HG02759 (cell line): ENCODE measurements at regions not wholly inside any gene's neighbourhood (a gene's known extent, or its start where the extent isn't known, plus 50 kb on each side); places are given as distances from the start of the nearest gene placed in this dataset.
"Not testable (repeated sequence)": the region's sequence is repeated elsewhere in the genome, so short reads cannot be mapped to it uniquely, and the experiment has no call there.

Experiments used
- ATAC-seq: cut with Tn5 transposase; IDR thresholded peaks from one replicate; pipeline ENCODE4 v1.9.1; 2021; ENCODE audit warnings: mild to moderate bottlenecking, moderate library complexity; ENCODE audit not compliant: unreplicated experiment

GRCh38 chr7:81887098-81888090, 117.5 kb upstream of the HGF start:
- peak; percentile 28 for ATAC-seq

DNA sequence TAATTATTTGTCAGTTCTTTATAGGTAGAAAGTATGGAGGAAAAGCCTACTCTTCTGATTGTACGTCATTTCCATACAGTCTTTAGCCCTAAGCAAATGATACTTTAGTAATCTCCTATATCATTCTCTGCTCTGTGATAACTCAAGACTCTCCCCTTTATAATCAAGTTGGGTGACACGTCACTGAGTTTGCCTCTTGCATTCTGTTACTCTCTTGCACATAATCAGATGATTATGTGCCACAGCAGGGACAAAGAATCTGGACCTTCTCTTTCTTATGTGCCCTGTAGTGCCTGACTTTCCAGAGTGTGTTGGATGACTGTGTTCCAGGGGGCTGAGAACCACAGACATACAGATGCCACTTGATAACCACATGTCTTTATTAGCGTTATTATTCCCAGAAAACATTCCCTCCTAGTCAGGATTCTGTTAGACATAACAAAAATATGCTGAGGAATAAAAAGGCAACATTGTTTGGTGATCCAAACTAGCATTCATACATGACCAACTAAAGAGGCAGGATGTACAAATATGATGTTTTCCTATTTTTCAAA, 116.4 kb upstream of the HGF start:
- no peak for ATAC-seq

DNA sequence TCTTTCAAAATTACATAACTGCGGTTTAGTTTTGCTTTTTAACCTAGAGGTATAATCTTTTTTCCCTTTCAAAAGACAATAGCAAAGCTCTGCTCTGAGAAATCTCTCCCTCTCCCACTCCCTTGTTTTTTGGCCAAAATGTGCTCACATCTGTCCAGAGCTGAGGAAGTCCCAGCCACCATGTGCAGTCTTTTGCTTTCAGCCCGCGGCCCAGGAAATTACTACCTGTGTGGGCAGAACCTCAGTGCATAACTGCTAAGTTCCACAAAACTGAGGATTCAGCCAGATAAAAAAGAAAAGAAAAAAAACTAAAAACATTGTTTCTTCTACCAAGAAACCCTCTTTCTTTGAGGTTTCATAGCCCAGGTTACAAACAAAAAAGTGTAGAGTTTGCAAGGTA, 115.0 kb upstream of the HGF start:
- ATAC-seq, result no peak

DNA sequence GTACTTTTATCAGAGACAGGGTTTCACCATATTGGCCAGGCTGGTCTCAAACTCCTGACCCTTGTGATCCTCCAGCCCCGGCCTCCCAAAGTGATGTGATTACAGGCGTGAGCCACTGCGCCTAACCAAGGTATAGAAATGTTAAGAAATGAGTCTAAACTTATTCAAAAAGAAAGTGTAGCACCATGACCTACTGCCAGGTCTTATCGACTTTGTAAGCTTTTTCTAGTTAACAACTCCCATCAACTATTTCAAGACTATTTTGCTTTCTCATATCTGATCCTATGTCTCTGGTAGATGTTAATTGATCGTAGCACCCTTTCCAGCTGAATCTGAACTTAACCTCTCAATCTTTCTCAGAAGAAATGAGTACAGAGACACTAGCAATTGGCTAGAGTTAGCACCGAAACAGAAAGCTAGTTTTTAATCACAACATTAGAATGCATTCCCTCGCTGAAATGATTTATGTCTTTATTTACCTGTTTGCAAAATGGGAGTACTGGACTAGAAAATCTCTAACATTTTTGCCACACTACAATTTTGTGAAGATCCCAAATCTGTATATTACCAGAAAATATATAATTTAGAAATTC, 114.0 kb upstream of the HGF start:
- peak; percentile 38 for ATAC-seq

DNA sequence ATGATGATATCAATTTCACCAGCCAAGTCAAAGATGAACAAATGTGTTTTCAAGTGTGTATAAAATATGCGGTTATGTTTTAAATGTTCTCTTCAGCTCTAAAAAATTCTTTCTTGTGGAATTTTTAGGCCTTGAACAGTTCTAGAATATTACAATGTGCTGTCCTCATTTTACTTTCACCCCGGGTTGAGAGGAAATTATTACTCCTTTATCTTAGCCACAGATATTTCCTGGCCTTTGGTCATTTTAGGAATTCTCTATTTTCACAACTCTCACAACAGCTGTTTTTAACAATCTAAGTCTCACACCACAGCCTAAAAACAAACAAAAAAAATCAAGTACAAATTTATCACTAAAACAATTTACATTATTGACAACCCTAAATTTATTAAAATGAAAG, 112.2 kb upstream of the HGF start:
- no peak for ATAC-seq

GRCh38 chr7:81877890-81878289, 108.0 kb upstream of the HGF start:
- ATAC-seq, result no peak

DNA sequence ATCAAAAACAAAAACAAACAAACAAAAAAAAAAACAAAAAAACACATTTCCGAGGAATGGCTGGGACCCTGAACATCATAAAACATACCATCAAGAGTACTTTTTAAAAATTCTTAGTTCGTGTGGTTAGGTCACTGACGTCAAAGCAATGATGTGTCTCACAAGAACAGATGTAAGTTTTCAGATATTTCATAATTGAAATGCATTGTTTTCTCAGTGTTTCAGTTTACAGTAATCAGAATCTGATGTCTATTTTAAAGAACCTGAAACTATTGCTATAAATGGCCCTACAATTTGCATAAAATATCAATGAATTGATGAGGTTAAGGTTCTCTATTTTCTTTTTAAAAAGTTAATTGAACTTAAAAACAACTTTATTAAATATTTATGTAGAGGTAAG, 103.7 kb upstream of the HGF start:
- ATAC-seq, result no peak

DNA sequence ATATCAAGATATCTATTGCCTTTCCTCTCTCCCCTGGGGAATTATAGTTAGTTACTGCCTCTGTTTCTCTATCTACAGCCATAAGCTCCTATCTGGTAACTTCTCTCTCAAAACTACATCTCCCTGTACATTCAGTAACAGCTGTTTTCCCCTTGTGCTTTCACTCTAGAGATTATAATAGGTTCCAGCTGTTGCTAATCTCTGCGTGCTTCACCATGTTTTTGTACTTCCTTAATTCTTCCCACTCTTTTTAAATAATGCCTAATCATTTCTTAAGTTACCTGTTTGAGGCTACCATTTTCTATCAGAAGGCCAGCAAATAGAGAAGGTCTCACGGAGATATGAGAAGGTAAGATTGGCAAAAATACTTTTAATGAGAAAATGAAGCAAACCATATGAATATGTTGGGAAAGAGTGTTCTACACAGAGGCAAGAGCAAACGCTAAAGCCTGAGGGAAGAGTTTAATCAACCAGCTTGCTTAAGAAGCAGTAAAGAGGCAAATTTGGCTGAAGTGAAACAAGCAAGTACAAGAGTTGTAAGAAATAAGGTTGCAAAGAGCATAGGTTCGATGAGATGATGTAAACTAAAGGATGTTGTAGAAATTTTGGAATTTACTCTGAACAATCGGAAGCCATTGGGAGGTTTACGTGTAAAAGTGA, 101.9 kb upstream of the HGF start:
- ATAC-seq, result no peak

GRCh38 chr7:81870608-81871007, 100.8 kb upstream of the HGF start:
- ATAC-seq, result no peak

GRCh38 chr7:81869670-81870069, 99.8 kb upstream of the HGF start:
- ATAC-seq, result no peak

GRCh38 chr7:81865754-81866153, 95.9 kb upstream of the HGF start:
- no peak for ATAC-seq

DNA sequence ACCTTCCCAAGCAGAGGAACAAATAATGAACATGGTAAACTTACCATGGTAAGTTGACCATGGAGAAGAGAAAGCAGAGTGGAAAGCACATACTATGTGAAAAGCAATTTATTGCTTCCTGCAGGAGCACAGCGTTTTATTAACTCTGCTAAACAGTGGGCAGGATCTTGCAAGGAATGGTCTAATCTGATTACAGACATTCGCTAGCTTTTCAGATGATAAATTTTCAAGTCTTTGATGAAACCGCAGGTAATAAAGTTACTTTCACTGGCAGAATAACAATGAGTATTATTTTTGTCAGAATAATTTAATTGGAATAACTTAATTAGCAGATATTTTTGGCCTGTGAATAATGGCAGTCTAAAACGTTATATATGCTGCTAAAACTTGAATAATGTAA, 89.6 kb upstream of the HGF start:
- ATAC-seq, result no peak

GRCh38 chr7:81858820-81859219, 89.0 kb upstream of the HGF start:
- ATAC-seq, result not testable (repeated sequence)

- no peak for ATAC-seq
Observed at GRCh38 chr7:81857385-81857784, 87.5 kb upstream of the HGF start.

DNA sequence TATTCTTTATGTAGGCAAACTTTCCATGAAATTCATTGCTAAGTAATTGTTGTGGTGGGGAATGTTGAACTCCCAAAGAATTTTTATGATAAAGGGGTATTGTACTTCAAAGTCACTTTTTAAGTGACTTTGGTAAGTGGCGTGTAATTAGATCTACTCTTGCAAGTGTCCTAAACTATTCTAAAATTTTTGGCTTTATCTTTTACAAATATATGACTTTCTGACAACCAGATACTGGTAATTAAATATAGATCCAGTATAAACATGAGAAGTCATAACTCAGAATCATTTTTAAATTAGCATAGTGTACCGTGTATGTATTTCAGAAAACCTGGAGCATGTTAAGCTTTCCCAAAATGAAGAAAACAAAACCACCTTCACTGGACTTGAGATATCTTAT, 84.7 kb upstream of the HGF start:
- ATAC-seq, result no peak

- ATAC-seq, result no peak
Observed at GRCh38 chr7:81852701-81853100, 82.9 kb upstream of the HGF start.

GRCh38 chr7:81851413-81851812, 81.6 kb upstream of the HGF start:
- no peak for ATAC-seq

DNA sequence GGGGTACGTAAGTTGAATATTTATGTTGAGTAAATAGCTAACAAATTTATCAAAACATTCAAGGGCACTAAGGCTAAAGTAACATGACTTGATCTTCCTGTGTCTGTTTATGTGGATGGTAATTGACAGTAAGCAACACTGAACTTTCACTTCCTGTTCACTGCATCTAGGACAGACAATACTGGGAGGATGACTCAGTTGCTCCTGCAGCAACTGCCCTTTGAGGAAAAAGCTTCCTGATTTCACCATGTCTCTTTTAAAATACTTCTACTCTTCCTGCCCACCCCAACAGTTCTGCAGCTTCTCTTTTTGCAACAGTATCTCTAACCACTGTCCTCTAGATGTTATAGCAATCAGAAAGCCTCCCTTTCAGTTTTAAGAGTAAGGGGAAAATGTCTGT, 76.6 kb upstream of the HGF start:
- ATAC-seq, result peak; percentile 67

DNA sequence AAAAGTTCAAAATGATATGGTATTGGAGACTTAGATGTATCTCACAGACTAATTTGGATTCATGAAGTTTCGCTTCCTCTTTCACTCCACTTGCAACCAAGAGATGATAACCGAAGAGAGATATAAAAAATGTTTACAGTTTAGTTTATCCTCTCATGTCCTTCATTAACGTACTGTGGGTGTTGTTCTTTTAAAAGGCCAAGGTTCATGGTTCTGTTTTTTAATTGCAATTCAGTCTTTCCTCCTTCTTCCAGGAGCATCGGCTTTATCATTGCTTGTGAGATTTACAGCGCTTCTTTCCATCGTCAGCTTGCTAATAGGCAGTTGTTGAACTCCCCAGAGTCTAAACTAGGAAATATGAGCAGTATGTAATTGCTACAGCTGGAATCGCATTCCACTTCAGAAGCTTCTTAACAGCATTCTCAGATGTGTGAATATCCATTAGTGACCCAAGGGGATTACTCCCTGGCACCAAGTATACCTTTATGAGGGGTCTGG, 75.9 kb upstream of the HGF start:
- ATAC-seq, result peak; percentile 74

GRCh38 chr7:81843657-81844056, 73.8 kb upstream of the HGF start:
- ATAC-seq, result not testable (repeated sequence)

DNA sequence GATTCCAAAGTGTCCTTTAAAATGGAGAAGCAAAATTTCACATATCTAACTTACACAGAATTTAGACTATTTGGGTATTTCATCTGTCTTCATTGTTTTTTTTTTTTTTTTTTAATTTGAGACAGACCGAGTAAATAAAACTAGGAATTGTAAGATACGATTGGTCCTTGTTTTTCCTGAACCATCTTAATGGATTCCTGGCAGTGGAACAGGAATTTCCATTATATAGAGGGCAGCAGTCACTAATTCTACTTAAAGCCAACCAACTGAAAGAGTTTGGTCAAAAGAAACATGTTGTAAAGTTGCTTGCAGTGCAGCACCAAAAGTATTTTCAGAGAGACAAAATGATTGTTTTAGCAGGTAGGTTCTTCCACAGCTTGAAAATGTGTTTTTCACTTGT, 72.5 kb upstream of the HGF start:
- no peak for ATAC-seq
